ENCODE measurements at regions not wholly inside any gene's neighbourhood (a gene's known extent, or its start where the extent isn't known, plus 50 kb on each side); places are given as distances from the start of the nearest gene placed in this dataset.
"Not testable (repeated sequence)": the region's sequence is repeated elsewhere in the genome, so short reads cannot be mapped to it uniquely, and the experiment has no call there.

DNA sequence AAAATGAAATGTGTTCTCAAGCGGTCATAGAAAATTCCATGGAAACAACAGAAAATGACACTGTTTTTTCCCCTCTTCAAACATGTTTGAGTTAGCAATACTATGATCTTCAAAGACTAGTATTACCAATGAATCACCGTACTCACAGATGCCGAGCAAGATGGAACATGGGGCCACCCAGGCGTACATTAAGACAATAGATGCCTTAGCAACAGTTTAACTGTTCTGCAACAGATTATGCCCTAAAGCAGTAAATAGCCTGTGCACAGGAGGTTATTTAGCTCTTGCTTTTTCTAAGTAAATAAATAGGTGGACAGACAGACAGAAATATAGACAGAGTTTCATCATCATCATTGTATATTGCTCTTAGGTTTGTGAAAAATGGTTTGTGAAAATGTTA is 284.0 kb upstream of the DEFB112 start:
- DNase-seq (ENCODE audit: low read depth, low spot score) = no peak

DNA sequence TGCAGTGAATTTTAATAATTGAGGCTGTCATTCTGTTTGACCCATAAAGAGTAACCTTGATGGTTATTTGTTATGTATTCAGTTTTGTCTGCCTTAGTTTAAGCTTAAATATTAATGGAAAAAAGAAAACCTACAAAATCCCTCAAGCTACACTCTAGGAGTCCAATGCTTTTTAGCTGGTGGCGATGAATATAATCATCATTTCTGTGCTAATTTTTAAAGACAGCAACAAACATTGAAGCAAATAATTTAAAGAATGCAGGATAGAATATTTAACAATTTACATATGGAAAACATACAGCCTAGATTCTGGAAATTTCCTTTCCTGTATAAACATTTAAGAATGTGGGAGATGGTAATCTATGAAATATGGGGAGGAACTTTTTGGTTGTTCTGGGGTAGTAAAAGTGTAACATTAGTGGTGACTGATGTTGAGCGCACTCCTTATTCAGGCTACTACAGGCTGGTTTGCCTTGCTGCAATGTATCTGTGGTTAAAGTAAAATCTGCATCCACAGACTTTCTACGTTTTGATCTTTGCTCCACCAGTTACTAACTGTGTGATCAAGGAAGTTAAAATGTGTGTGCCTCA is 287.9 kb upstream of the DEFB112 start:
- DNase-seq (ENCODE audit: low read depth, low spot score) = no peak

DNA sequence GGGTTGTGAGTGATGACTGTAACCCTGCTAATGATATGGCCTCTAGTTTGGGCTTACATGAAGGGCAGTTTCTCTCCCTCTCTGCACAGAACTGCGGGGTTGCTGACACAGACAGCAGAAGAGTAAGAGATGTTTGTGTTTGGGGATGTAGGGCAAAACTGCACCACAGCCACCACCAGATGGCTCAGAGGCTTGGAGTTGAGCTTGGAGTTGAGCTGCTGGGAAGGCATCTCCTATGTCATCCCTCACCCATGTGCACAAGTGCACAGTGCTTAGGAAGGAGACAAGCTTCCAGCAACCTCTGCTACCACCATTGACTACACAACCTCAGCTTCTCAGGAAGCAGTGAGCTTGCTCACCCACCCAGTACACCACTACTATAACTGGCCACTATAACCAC is 303.9 kb upstream of the DEFB112 start:
- peak; percentile 2 for DNase-seq (ENCODE audit: low read depth, low spot score)

DNA sequence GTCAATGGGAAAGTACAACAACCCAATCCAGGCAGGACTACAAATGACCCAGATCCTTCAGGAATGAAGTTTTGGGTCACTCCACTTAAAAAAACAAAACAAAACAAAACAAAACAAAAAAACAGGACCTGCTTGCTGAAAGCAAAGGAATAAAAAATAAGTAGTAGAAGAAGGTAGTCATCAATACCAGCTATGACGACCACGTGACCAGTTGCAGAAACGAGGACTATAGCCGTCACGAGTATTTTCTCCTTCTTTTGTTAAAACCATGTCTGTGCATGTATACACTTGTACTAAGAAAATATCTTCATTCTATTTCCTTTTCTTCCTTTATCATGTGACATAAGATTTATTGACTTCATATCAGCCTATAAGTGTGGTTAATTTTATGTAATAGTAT is 308.4 kb upstream of the DEFB112 start:
- no peak for DNase-seq (ENCODE audit: low read depth, low spot score)

DNA sequence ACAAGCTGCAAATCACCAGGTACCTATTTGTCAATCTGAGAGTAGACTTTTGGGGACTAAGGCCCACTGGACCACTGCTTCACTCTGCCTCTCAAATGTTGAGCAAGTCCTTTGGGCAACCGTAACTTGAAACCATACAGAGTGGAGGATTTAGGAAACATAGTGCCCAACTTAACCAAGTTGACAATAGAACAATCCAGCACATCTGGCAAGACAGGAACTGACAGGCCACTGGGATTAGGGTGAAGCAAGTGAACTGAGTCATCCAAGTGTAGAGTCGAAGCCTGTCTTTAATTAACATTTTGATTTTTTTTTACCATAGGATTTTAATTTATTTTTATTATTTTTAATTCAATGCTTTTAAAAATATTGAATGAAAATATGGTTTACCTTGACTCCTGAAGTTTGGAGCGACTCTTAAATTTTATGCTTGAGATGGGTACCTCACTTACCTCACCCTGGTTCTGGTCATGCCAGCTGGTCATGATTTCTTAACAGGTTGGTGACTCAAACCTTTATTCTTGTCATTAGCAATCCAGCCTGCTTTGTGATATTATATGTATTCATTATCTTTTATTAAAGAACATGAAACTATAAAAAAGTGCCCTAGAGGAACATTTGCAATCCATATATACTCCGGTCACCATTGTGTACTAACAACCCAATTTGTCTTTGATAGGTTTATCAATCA is 312.1 kb upstream of the DEFB112 start:
- DNase-seq (ENCODE audit: low read depth, low spot score) = no peak

DNA sequence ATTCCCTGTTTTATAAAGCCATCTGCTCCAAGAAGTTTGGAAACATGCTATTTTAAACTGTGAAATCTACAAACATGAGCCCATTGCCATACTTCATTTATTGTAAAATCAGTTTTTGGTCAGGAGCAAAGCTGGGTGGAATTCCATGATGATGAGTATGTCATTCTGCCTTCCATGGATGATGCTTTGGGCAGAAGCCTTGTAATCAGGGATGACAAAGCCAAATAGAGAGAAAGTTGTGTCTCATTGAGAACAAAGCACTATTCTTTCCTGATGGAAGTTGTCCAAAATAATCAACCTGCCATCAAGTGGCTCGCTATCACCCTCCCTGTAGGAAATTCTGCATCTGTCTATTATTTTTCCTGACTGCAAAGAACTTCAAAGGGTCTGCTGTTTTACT is 313.0 kb upstream of the DEFB112 start:
- no peak for DNase-seq (ENCODE audit: low read depth, low spot score)

DNA sequence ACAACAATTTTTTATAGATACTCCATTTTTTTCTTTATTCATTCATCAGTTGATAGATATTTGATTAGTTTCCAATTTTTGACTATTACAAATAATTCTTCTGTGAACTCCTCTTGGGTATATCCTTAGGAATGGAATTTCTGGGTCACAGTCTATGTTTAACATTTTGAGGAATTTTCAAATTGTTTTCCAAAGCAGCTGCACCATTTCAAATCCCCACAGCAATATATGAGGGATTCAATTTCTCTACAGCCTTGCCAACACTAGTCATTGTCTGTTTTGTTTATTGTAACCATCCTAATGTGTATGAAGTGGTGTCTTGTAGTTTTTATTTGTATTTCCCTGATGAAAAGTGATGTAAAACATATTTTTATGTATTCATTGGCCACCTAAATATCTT is 320.3 kb upstream of the DEFB112 start:
- no peak for DNase-seq (ENCODE audit: low read depth, low spot score)

DNA sequence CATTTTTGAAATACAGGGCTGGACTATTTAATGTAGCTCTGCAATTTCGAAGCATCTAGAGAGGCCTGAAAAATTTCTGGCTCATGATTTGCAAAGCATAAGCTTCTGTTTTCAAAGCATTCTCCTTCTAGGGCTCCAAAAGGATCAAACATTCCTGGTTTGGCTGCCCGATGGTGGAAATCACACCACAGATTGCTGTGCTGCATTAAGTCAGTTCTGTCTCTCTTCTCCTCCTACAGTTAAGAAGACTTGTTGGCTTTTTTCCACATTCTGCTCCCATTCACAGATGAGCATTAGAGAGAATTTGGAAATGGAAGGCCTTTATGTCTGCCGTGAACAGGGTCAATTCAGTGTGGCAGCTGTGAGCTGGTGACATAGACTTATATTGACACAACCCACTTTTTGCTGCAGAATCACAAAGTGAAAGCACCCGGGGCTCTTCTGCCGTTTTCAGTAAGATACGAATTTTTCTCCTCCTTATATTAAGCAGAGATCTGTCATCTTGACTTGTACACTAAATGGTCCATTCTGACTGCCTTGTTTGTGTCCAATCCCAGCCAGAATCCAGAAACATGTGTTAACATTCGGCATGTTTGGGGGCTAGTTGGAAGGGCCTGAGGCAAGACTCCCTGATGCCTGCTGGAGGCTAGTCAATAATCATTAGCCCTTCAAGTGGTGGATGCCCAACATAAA is 330.8 kb upstream of the DEFB112 start:
- no peak for DNase-seq (ENCODE audit: low read depth, low spot score)

DNA sequence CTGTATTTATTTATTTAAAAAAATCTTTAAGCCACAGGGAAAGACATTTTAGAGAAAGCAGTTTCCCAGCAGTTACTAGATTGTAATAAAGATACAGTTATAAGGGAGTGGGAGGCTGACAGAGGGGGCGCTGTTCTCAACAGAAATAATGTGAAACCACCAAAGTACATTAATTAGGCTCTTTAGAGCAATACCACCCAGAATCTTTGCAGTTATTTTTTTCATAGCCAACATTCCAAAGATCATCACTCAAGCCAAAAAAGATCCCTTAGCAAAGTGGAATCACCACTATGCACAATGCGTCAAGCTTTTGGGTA is 331.3 kb upstream of the DEFB112 start:
- no peak for DNase-seq (ENCODE audit: low read depth, low spot score)

DNA sequence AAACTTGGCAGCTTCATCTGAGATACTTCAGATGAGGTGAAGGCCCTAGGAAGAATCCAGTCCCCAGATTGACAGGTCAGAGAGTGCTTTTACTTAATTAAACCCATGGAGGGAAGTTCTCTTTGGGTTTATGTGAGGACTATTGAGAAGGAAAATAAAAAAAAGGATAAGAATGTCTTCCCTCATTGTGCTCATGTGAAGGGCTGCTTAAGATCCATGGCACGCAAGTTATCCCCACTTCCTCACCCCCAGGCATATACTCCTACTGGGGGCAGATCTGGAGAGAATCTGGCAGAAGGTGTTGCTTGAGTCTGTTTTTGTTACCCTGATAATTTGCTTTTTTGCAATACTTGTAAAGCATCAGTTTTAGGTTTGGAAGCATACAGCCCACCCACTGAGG is 322.9 kb upstream of the TFAP2D start:
- DNase-seq (ENCODE audit: low read depth, low spot score) = no peak

DNA sequence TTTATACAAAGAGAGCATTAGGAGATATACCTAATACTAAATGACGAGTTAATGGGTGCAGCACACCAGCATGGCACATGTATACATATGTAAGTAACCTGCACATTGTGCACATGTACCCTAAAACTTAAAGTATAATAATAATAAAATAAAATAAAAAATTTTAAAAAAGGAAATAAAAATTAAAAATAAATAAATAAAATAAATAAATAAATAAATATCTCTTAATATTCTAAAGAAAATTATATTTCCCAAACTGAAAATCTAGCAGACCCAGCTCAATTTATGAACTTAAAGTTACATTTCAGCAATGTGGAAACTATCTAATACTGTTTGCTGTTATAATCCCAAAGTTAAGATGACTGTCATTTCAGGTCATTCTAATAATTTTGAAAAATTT is 319.2 kb upstream of the TFAP2D start:
- DNase-seq (ENCODE audit: low read depth, low spot score) = not testable (repeated sequence)

DNA sequence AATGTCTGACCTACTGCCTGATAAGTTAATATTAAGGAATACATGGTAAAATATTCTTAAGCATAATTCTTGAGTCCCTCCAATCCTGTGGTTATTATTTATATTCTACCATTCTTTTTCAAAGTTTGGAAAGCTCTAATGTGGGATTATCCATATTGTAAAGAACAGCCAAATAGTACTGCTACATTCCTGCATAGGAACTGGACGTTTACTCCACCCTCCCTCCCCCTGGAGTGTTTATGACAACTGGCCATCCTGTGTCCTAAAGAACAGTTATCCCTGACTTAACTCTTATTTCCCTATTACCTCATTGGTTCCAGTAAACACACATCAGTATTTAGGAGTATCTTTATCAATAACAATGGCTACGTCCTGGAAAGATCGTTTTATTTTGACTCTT is 308.7 kb upstream of the TFAP2D start:
- no peak for DNase-seq (ENCODE audit: low read depth, low spot score)

DNA sequence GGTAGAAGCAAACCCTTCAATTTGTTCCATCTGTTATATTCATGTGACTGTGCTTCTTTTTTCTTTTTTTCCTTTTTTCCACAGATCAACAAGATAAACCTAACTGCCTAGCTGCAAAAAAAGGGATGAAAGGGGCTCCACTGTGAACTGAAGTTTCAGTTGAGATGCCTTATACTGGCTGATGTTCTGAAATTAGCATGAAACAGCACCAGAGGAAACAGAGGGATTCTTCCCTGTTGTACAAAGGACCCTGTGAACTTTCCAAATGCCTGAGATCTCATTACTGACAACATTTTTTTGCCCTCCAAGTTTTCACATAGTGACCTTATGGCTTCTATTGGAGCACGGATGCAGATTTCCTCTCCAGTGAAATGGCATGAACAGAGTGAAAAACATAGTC is 302.7 kb upstream of the TFAP2D start:
- no peak for DNase-seq (ENCODE audit: low read depth, low spot score)

DNA sequence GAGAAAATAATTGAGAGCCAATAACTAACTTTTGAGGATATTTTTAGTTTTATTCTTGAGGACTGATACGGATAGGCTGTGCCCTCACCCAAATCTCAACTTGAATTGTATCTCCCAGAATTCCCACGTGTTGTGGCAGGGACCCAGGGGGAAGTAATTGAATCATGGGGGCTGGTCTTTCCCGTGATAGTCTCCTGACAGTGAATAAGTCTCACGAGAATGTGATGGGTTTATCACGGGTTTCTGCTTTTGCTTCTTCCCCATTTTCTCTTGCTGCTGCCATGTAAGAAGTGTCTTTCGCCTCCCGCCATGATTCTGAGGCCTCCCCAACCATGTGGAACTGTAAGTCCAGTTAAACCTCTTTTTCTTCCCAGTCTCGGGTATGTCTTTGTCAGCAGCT is 292.3 kb upstream of the TFAP2D start:
- not testable (repeated sequence) for DNase-seq (ENCODE audit: low read depth, low spot score)

DNA sequence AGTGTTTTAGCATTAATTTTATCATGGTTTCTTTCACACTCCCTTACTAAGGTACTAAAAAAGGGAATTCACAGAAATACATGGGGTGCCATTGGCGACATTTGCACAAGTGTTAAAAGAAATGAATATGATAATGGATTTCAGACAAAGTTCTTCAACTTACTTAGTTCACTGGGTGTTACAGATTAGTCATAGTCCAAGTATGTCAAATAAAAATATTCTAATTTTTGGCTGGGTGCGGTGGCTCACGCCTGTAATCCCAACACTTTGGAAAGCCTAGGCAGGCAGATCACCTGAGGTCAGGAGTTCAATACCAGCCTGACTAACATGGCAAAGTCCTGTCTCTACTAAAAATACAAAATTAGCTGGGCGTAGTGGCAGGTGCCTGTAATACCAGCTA is 286.1 kb upstream of the TFAP2D start:
- no peak for DNase-seq (ENCODE audit: low read depth, low spot score)

DNA sequence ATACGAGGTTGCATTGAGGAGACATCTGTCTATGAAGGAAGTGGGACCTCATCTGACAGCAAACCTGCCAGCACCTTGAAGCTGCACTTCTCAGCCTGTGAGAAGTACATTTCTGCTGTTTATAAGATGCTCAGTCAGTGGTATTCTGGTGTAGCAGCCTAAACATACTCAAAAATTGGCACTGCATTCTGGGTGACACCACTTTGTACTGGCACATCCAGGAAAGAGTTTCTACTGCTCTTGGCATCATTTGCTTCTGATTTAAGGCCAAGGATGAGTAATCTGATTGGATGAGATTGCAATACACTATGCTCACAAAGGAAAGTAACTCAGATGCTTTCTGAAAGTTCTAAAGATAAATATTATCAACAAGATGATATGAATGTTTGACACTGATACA is 275.4 kb upstream of the TFAP2D start:
- DNase-seq (ENCODE audit: low read depth, low spot score) = no peak

DNA sequence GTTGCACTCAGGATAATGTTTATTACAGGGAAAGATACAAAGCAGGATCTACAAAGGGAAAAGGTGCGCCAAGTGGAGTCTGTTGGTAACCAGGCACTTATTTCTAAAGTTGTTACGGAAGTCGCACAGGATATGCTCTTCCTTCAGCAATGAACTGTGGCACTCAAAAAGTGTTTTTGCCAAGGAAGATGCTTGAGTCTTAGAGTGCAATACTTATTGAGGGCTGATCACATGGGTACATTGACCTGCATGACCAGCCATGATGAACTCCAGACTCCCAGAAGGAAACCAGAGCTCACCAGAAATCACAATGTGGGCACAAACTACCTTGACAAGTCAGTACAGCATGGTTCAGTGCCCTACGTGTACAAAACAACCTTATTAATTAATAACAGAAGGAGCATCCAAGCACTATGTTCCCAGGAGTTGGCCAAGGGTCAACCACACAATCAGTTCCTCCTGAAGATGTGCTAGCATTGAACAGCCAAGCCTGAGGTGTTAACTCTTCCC is 270.7 kb upstream of the TFAP2D start:
- no peak for DNase-seq (ENCODE audit: low read depth, low spot score)

DNA sequence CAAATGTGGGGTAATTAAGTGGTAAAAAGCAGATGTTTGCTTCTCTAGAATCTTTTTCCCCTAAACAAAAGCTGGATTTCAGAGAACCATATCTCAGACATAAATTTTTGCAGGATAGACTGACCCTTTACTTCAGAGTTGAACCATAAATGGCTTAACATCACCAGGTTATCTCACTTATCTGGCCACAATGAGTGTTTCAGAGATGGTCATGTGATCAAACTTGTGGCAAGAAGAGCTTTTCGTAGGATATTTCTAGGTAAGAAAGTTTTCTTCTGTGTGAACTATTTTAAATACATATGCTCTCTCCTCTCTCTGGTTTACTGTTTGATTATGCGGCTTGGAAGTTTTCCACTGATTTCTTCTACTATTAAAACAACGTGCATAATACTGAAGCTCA is 270.2 kb upstream of the TFAP2D start:
- no peak for DNase-seq (ENCODE audit: low read depth, low spot score)

DNA sequence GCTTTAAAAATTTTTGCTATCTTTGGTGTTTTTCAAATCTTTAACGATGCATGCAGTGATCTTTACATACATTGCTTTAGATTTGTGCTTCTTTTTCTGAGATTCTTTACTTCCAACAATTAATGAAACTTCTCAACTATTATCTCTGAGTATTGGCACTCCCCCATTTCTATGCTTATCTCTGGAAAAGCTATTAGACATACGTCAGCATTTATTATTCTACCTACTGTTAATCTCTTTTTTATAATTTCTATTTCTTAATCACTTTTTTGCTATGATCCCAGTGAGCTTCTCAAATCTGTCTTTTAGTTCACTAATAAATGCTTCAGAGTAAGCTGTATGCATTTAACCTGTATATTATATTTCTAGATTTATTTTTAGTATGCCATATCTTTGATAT is 264.2 kb upstream of the TFAP2D start:
- DNase-seq (ENCODE audit: low read depth, low spot score) = no peak

DNA sequence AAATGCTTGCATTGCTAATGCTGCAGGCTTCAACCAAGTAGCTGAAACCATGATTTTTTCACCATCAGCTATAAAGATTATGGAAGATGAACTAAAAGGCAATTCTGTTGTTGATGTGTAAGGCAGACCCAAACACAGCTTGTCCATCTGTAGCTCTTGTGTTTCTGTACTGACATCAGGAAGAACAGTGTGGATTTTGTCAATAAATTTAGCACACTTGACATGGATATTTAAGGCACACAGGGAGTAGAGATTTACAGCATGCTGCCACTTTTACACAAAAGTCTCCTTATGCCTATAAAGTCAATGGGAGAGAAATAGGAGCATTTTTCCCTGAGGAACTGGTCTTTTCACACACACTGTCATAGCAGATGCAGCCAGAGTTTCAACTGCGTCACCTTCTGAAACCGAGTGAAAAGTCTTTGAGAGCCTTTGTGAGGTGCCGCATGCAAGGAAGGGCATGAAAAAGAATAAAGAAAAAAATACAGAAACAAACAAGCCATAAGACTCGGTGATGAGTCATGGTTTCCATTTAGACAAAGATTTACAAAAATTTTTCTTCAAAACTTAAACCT is 261.4 kb upstream of the TFAP2D start:
- DNase-seq (ENCODE audit: low read depth, low spot score) = no peak

DNA sequence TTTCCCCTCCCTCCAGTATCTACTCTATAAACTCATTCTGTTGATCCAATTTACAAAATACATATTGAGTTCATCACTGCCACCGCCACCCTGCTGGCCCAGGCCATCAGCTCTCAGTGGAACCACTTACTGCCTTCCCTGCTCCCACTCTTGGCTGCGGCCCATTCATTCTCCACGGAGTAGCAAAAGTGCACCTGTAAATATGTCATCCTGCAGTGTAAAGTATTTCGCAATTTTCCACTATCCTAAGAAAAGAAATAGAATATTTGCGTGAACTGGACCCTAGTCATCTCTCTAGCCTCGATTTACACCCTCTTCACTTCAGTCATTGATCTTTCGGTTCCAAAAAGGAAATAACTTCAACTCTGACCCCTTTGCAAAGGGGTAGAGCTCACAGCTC is 258.3 kb upstream of the TFAP2D start:
- DNase-seq (ENCODE audit: low read depth, low spot score) = no peak

DNA sequence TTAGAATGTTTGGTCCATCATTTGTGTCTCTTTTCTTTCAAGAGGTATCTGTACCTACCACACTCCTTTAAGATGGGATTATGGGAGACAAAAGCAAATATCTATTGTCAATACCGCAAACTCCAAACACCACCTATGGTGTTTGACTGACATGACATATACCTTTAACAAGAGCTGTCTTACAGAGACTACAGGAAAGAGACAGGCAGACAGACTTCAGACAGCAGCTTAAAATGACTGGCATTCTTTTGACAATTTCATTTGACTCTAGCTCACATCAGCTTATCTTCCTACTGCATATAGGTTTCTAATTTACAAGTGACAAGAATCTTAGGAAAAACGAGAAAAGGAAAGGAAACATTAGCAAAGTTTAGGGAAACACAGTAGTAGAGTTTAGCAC is 256.0 kb upstream of the TFAP2D start:
- DNase-seq (ENCODE audit: low read depth, low spot score) = no peak

DNA sequence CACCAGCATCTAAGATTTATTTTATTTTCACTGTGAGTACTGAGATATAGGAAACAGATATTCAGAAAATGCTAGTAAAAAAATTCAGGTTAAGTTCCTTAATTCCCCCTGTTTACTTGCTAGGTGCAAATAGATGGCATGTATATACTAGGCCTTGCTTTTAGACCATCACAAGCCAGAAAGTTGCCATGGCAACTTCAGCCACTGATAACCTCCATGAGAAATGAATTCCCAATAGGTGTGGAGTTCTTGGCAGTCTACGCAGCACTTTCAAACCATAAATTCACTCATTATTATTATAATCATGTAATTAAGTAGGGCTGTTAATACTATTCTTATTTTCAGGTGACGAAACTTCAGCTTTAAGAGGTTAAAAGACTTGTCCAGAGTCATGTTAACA is 251.6 kb upstream of the TFAP2D start:
- DNase-seq (ENCODE audit: low read depth, low spot score) = no peak
